ENCODE measurements at regions not wholly inside any gene's neighbourhood (a gene's known extent, or its start where the extent isn't known, plus 50 kb on each side); places are given as distances from the start of the nearest gene placed in this dataset.

DNA sequence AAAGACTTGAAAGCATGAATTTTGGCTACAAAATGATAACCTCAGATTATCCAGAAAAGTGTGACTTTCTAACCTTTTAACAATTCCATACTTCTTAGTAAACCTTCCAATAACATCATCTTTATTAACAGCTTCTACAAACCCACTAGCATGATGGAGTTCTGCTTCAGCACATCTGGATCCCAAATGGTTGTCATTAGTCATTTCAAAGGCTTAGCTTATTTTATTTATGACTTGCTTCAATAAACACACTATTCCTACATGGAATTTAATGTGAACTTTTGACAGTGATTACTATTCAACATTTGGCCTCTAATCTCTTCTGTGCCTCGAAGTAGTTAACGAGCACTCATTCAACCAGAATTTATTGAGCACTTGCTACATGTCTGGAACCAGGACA, 808.3 kb downstream of the TSN start:
- TF ChIP-seq, protein P1, sequence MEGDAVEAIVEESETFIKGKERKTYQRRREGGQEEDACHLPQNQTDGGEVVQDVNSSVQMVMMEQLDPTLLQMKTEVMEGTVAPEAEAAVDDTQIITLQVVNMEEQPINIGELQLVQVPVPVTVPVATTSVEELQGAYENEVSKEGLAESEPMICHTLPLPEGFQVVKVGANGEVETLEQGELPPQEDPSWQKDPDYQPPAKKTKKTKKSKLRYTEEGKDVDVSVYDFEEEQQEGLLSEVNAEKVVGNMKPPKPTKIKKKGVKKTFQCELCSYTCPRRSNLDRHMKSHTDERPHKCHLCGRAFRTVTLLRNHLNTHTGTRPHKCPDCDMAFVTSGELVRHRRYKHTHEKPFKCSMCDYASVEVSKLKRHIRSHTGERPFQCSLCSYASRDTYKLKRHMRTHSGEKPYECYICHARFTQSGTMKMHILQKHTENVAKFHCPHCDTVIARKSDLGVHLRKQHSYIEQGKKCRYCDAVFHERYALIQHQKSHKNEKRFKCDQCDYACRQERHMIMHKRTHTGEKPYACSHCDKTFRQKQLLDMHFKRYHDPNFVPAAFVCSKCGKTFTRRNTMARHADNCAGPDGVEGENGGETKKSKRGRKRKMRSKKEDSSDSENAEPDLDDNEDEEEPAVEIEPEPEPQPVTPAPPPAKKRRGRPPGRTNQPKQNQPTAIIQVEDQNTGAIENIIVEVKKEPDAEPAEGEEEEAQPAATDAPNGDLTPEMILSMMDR (IDR thresholded peaks at IDR 0.05; ENCODE audit: insufficient read depth, low read length): no peak
- TF ChIP-seq POLR2AphosphoS5 (IDR thresholded peaks at IDR 0.05; ENCODE audit: low read depth): no peak
- TF ChIP-seq GABPA (IDR thresholded peaks at IDR 0.05; ENCODE audit: low read depth): no peak

Measured in HL-60 (cell line).